Neural cell (in vitro differentiated cells): ENCODE measurements at regions not wholly inside any gene's neighbourhood (a gene's known extent, or its start where the extent isn't known, plus 50 kb on each side); places are given as distances from the start of the nearest gene placed in this dataset.

Experiments
- H2AFZ ChIP-seq: fragments of 200-600, 300-800 bp; sonication (generic), shearing (Covaris generic); 2 replicates; pipeline ENCODE4 v1.6.0; 2014; ENCODE audit warnings: low read depth, mild to moderate bottlenecking, antibody characterized with exemption, low read length, moderate library complexity
- H3F3A ChIP-seq: fragments of 200-600 bp; shearing (Covaris generic); 2 replicates; pipeline ENCODE4 v1.6.1; 2016; ENCODE audit warnings: mild to moderate bottlenecking, moderate library complexity, mixed read lengths, antibody characterized with exemption, low read length; ENCODE audit not compliant: insufficient read depth, poor library complexity, severe bottlenecking
- H3K27ac ChIP-seq: fragments of 200-600, 300-800 bp; sonication (generic), shearing (Covaris generic); 2 replicates; pipeline ENCODE4 v1.5.1; 2014; ENCODE audit warnings: mild to moderate bottlenecking, low read length, moderate library complexity
- H3K27me3 ChIP-seq: fragments of 300-800, 200-600 bp; sonication (generic), shearing (Covaris generic); 2 replicates; pipeline ENCODE4 v1.6.0; 2014; ENCODE audit warnings: mild to moderate bottlenecking, low read depth, low read length, moderate library complexity; ENCODE audit not compliant: insufficient read depth
- H3K36me3 ChIP-seq: fragments of 300-800, 200-600 bp; sonication (generic), shearing (Covaris generic); 2 replicates; pipeline ENCODE4 v1.5.1; 2014; ENCODE audit warnings: mild to moderate bottlenecking, antibody characterized with exemption, low read length, moderate library complexity; ENCODE audit not compliant: insufficient read depth
- H3K4me2 ChIP-seq: fragments of 300-800, 200-600 bp; sonication (generic), shearing (Covaris generic); 2 replicates; pipeline ENCODE4 v1.6.0; 2014; ENCODE audit warnings: mild to moderate bottlenecking, low read length
- H3K4me3 ChIP-seq: fragments of 300-800, 200-600 bp; sonication (generic), shearing (Covaris generic); 2 replicates; pipeline ENCODE4 v1.5.1; 2014; ENCODE audit warnings: mild to moderate bottlenecking, low read length, moderate library complexity
- H3K79me2 ChIP-seq: fragments of 200-600 bp; shearing (Covaris generic); replicated peaks from 2 replicates; pipeline ENCODE4 v1.6.0; 2014; ENCODE audit warnings: mild to moderate bottlenecking, low read length, moderate library complexity; ENCODE audit not compliant: insufficient read depth
- H3K9ac ChIP-seq: fragments of 300-800, 200-600 bp; sonication (generic), shearing (Covaris generic); 2 replicates; pipeline ENCODE4 v1.6.1; 2016; ENCODE audit warnings: mild to moderate bottlenecking, low read length, mixed read lengths
- H3K9me2 ChIP-seq: fragments of 200-600 bp; shearing (Covaris generic); 2 replicates; pipeline ENCODE4 v1.6.1; 2016; ENCODE audit warnings: mild to moderate bottlenecking, low read length, mixed read lengths; ENCODE audit not compliant: insufficient read depth
- H3K9me3 ChIP-seq: fragments of 200-600, 300-800 bp; sonication (generic), shearing (Covaris generic); 2 replicates; pipeline ENCODE4 v1.6.1; 2016; ENCODE audit warnings: mild to moderate bottlenecking, mixed run types, low read length, moderate library complexity, mixed read lengths
- H4K20me1 ChIP-seq: fragments of 200-600 bp; shearing (Covaris generic); 2 replicates; pipeline ENCODE4 v1.6.1; 2016; ENCODE audit warnings: mild to moderate bottlenecking, mixed run types; ENCODE audit not compliant: insufficient read depth
- EP300 ChIP-seq: fragments of 450-650 bp; conservative IDR thresholded peaks from 2 replicates; pipeline ENCODE4 v1.6.1; 2014; ENCODE audit warnings: antibody characterized with exemption, mild to moderate bottlenecking, moderate library complexity; ENCODE audit not compliant: poor library complexity, severe bottlenecking
- EZH2 ChIP-seq: fragments of 200-600, 300-800 bp; shearing (Covaris generic), sonication (generic); IDR thresholded peaks from 2 replicates; pipeline ENCODE4 v1.6.1; 2014; ENCODE audit warnings: antibody characterized with exemption, low read length, borderline replicate concordance, mild to moderate bottlenecking; ENCODE audit not compliant: insufficient read depth, poor library complexity, severe bottlenecking
- MXI1 ChIP-seq: fragments of 450-650 bp; conservative IDR thresholded peaks from 2 replicates; pipeline ENCODE4 v1.6.1; 2014; ENCODE audit warnings: antibody characterized with exemption, mild to moderate bottlenecking; ENCODE audit not compliant: poor library complexity, severe bottlenecking
- POLR2AphosphoS5 ChIP-seq: IDR thresholded peaks from 2 replicates; pipeline ENCODE4 v1.6.1; 2012
- RAD21 ChIP-seq: fragments of 450-650 bp; conservative IDR thresholded peaks from 2 replicates; pipeline ENCODE4 v1.6.1; 2014; ENCODE audit warnings: antibody characterized with exemption, mild to moderate bottlenecking, moderate library complexity
- REST ChIP-seq: IDR thresholded peaks from 2 replicates; pipeline ENCODE4 v1.6.1; 2012; ENCODE audit warnings: borderline replicate concordance
- SMC3 ChIP-seq: fragments of 450-650 bp; conservative IDR thresholded peaks from 2 replicates; pipeline ENCODE4 v1.6.1; 2014; ENCODE audit warnings: antibody characterized with exemption, mild to moderate bottlenecking, moderate library complexity; ENCODE audit not compliant: poor library complexity
- TAF1 ChIP-seq: IDR thresholded peaks from 2 replicates; pipeline ENCODE4 v1.6.1; 2012; ENCODE audit warnings: low read depth
- TF ChIP-seq, protein P1 (sequence below): fragments of 450-650 bp; IDR thresholded peaks from 2 replicates; pipeline ENCODE4 v1.5.1; 2014; ENCODE audit warnings: antibody characterized with exemption, mild to moderate bottlenecking, moderate library complexity; ENCODE audit not compliant: poor library complexity, severe bottlenecking

- Histone ChIP-seq H3K36me3 (no peaks in the 10 kb centered on the region), H3F3A (no peaks in the 10 kb centered on the region), H3K79me2 (no peaks in the 10 kb centered on the region), H3K9me3 (no peaks in the 10 kb centered on the region), H3K9ac (no peak overlapping the region), H3K27ac (no peak overlapping the region), H2AFZ (no peak overlapping the region), H3K4me2 (no peak overlapping the region), H3K27me3 (no peaks in the 10 kb centered on the region), H3K9me2 (no peaks in the 10 kb centered on the region), H3K4me3 (no peak overlapping the region), H4K20me1 (no peaks in the 10 kb centered on the region)
- no peak for TF ChIP-seq RAD21
- no peak for TF ChIP-seq EP300
- TF ChIP-seq TAF1 = no peak
- no peak for TF ChIP-seq EZH2
- no peak for TF ChIP-seq SMC3
- no peak for TF ChIP-seq MXI1
- TF ChIP-seq, protein P1, sequence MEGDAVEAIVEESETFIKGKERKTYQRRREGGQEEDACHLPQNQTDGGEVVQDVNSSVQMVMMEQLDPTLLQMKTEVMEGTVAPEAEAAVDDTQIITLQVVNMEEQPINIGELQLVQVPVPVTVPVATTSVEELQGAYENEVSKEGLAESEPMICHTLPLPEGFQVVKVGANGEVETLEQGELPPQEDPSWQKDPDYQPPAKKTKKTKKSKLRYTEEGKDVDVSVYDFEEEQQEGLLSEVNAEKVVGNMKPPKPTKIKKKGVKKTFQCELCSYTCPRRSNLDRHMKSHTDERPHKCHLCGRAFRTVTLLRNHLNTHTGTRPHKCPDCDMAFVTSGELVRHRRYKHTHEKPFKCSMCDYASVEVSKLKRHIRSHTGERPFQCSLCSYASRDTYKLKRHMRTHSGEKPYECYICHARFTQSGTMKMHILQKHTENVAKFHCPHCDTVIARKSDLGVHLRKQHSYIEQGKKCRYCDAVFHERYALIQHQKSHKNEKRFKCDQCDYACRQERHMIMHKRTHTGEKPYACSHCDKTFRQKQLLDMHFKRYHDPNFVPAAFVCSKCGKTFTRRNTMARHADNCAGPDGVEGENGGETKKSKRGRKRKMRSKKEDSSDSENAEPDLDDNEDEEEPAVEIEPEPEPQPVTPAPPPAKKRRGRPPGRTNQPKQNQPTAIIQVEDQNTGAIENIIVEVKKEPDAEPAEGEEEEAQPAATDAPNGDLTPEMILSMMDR = no peak
- TF ChIP-seq REST = no peak
- no peak for TF ChIP-seq POLR2AphosphoS5
Measured at GRCh38 chr5:2879701-2880100, 128.2 kb upstream of the IRX2 start.

- Histone ChIP-seq H3K9me3 (no peaks in the 10 kb centered on the region), H3K4me2 (no peak overlapping the region), H3K9me2 (no peaks in the 10 kb centered on the region), H3K36me3 (no peaks in the 10 kb centered on the region), H3K9ac (no peak overlapping the region), H2AFZ (no peak overlapping the region), H4K20me1 (no peaks in the 10 kb centered on the region), H3K27me3 (no peaks in the 10 kb centered on the region), H3K27ac (no peak overlapping the region), H3K4me3 (no peak overlapping the region), H3K79me2 (no peaks in the 10 kb centered on the region), H3F3A (no peaks in the 10 kb centered on the region)
- TF ChIP-seq POLR2AphosphoS5 = no peak
- no peak for TF ChIP-seq EP300
- no peak for TF ChIP-seq TAF1
- TF ChIP-seq RAD21 = no peak
- no peak for TF ChIP-seq MXI1
- TF ChIP-seq, protein P1 = no peak
Measured at GRCh38 chr5:2877522-2877921, 126.0 kb upstream of the IRX2 start.
